Cardiac septum (tissue), 1 donor: ENCODE measurements at regions not wholly inside any gene's neighbourhood (a gene's known extent, or its start where the extent isn't known, plus 50 kb on each side); places are given as distances from the start of the nearest gene placed in this dataset.
"Not testable (repeated sequence)": the region's sequence is repeated elsewhere in the genome, so short reads cannot be mapped to it uniquely, and the experiment has no call there.

Experiments
- DNase-seq: peaks from one replicate; pipeline ENCODE4 v3.0.0-alpha.2; 2020; ENCODE audit warnings: low spot score
- intact Hi-C: fragments of 100-400 bp; cut with DNase I; formaldehyde crosslinking; loops from one replicate; pipeline ENCODE4 v1.14.0; 2022
- donor health status: DM: no; HTN: no; CAD: no.

DNA sequence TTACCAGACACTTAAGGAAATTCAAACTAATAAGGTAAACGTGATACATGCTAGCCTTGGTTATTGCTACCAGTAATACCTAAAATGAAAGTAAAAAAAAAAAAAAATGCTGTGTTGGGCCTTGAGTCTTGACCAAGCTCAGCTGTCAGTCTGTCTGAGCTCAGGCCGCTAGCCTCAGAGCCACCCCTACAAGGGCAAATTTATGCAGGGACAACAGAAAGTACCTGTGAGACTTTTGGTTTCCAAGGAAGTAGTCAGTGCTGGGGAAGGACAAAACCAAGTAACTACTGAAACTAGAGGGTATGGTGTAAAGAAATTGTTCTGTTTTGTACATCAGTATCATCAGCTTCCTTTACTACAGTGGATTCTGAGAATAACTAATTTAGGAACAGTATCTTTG lies 134.3 kb upstream of the SLITRK5 start:
- DNase-seq, result no peak
- intact Hi-C loops, result no loop called here

DNA sequence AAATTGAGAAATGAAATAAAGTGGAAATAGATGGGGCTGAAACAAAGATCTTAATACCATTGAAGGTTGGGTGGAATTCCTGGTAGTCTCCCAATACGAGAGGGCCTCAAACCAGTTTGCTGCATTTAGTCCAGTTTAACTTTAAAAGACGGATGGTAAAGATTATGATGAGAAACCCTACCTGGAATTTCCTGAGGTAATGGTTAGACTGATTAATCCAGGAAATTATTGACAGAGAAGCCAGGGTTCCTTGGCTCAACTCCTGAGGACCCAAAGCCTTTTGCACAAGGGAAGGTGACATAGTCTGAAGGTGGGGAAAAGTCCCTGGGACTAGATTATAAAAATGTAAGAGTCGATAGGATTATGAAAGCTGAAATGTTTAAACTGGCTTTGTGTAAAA lies 133.2 kb upstream of the SLITRK5 start:
- intact Hi-C loops, result no loop called here
- DNase-seq, result no peak

DNA sequence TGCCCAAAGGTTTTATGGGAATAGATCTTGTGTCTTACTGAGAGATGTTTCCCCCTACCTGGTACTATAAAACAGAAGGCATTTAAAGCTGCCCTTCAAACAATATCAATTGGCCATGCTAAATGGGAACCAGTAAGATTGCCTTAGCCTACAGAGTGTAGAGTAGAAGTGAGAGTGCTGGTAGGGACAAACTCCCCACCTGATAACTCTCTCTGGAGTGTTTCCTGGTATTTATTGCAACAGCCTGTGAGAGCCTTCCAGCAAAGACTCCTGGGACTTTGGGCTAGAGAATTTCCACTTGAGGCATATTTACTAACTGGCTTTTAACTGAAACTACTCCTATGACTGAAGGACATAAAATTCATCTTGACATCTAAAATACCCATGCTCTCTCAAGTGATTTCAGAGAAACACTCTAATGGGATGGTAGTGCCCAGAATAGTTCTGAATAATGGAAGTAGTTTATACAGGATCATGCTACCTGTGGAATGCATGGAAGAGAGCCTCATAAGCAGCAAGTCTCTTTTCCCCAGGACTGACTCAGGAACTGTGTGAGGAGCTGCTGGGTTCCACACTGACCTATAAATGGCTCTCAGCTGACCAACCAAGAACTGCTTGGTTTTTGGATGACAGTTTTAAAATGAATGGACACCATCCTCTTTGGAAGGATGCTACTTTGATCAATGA lies 132.7 kb upstream of the SLITRK5 start:
- intact Hi-C loops, result no loop called here
- no peak for DNase-seq

DNA sequence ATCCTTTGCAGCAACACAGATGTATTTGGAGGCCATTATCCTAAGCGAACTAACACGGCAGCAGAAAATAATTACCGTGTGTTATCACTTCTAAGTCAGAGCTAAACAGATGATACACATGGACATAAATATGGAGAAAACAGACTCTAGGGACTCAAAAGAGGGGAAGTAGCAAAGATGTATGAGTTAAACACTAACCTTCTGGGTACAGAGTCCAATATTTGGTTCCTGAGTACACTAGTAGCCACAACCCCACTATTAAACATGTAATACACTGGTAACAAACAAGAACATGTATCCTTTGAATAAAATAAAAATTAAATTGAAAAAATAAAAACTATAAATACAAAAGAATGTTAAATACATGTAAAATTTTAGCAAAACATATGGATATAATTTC lies 118.0 kb upstream of the SLITRK5 start:
- intact Hi-C loops, result no loop called here
- no peak for DNase-seq

DNA sequence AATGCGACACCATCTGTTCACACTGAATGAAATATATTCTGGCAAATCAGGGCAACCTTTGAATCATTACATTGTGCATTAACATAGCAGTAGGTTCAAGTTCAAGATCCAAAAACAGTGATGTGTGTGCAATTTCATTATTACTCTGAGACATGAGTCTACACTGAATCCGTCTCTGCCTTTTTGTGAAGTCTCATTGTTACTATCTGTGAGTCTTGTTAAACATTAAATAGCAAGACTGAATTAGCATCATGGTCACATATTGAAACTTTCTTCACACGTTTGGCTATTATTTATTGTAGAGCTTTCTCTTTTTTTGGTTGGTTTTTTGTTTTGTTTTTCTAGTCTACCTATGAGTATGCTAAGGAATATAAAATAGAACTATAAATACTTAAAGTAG lies 117.1 kb upstream of the SLITRK5 start:
- no peak for DNase-seq
- intact Hi-C loops, result no loop called here

DNA sequence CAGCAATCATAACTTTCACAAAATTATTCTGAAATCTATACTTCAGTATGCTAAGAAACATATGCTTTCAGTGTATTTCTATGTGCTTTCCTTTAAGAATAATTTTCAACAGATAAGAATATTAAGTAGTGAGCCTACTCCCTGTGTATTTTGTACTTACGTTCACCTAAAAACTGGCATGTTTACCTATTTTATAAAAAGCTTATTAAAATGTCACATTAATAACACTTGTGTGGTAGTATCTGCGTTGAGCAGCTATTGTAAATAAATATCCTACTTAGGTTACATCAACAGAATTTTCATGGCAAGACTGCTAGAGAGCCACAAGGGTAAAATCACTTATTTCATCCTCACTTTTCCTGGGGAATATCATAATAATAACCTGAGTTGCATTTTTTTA lies 113.4 kb upstream of the SLITRK5 start:
- no peak for DNase-seq
- intact Hi-C loops, result no loop called here

DNA sequence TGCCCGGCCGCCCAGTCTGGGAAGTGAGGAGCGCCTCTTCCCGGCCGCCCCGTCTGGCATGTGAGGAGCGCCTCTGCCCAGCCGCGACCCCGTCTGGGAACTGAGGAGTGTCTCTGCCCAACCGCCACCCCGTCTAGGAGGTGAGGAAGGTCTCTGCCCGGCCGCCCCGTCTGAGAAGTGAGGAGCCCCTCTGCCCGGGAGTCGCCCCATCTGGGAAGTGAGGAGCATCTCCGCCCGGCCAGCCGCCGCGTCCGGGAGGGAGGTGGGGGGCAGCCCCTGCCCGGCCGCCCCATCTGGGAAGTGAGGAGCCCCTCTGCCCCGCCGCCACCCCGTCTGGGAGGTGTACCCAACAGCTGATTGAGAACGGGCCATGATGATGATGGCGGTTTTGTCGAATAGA lies 109.6 kb upstream of the SLITRK5 start:
- DNase-seq, intact Hi-C loops: not testable (repeated sequence)

DNA sequence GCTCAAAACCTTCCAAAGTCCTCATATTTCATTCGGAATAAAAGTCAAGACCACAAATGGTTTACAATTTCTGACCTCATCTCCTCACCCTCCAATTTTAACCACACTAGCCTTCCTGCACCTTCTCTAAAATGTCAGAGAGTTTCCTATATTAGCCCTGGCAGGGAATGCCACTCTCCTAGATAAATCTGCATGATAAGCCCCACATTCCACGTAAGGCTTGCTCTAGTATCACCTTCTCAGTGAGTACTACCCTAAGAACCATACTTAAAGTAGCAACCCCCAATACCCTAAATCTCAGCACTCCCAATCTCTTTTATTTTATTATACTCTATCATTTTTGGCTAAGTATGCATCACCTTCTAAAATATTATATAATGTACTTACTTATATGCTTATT lies 100.5 kb upstream of the SLITRK5 start:
- DNase-seq, result no peak
- intact Hi-C loops, result no loop called here

DNA sequence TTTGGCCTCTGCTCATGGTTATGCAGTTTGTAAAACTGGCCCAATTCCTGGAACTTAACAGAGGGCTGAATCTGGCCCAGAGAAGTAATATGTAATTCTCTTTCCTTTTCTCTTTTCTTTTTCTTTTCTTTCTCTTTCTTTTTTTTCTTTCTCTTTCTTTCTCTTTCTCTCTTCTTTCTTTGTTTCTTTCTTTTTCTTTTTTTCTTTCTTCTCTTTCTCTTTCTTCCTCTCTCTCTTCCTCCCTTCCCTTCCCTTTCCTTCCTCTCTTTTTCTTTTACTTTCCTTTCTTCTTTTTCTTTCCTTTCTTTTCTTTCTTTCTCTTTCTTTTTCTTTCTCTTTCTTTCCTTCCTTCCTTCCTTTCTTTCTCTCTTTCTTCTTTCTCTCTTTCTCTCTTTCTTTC lies 88.8 kb upstream of the SLITRK5 start:
- DNase-seq, result no peak
- intact Hi-C loops, result no loop called here

DNA sequence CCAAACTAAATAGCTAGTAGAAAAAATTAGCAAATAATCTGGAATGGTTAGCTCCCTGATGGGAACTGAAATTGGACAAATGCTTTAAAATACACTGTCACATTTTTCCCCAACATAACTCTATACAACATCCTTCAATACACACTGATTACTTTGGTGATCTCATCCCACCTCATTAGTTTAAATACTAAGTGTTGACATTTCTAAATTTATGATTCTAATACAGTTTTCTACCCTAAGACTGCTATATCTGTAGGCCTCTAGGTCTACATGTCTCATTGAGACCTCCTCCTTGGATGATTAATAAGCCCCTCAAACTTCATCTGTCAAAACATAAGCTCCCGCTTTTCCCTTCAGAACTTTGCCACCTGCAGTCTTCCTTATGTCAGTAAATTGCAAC lies 80.7 kb upstream of the SLITRK5 start:
- no peak for DNase-seq
- intact Hi-C loops, result no loop called here

DNA sequence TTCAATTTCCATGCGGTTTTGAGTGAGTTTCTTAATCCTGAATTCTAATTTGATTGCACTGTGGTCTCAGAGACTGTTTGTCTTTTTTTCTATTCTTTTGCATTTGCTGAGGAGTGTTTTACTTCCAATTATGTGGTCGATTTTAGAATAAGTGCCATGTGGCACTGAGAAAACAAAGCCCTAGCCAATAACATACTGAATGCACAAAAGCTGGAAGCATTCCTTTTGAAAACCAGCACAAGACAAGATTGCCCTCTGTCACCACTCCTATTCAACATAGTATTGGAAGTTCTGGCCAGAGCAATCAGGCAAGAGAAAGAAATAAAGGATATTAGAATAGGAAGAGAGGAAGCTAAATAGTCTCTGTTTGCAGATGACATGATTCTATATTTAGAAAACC lies 66.7 kb upstream of the SLITRK5 start:
- DNase-seq, result not testable (repeated sequence)

DNA sequence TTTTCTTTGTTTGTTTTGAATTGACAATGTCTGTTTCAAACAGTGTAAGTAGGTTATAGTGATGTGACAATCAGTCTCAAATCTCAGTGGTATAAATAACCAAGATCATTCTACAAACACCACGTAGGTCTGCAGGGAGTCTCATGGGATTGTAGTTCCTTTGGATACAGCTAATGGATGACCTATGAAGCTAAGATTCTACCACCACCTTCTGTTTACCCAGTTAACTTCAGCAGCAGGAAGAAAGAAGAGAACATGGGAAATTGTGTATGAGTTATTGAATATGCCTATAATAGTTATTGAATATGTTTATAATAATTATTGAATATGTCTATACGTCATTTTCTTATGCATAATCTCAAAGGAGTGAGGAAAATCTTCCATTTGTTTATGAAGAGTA lies 63.9 kb upstream of the SLITRK5 start:
- DNase-seq, result no peak
- intact Hi-C loops, result no loop called here

More for the DNA sequence above, 66.7 kb upstream of the SLITRK5 start:
- intact Hi-C loops, result not testable (repeated sequence)

DNA sequence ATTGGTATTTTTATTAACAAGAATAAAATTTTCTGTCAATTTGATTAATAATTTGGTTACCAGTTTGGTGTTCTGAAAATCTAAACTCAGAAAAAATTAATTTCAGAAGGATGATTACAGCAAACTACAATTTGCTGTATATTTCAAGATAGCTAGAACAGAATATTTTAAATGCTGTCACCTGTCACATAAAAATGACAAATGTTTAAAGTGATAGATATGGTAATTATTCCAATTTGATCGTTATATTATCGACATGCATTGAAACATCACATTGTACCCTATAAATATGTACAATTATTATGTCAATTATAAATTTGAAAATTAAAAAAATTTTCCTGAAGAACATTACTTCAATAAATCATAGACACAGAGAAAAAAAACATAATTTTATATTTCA lies 56.9 kb upstream of the SLITRK5 start:
- intact Hi-C loops, result no loop called here
- no peak for DNase-seq
